GM19035 (cell line): ENCODE measurements at regions not wholly inside any gene's neighbourhood (a gene's known extent, or its start where the extent isn't known, plus 50 kb on each side); places are given as distances from the start of the nearest gene placed in this dataset.

Experiments
- ATAC-seq: cut with Tn5 transposase; IDR thresholded peaks from one replicate; pipeline ENCODE4 v1.9.1; 2021; ENCODE audit not compliant: unreplicated experiment

GRCh38 chr2:120439637-120440384 is 93.9 kb downstream of the INHBB start:
- ATAC-seq, result no peak

- ATAC-seq, result no peak
These were observed 94.8 kb downstream of the INHBB start for GRCh38 chr2:120440521-120441350.

GRCh38 chr2:120441351-120441700 is 95.4 kb downstream of the INHBB start:
- no peak for ATAC-seq

GRCh38 chr2:120441744-120442471 is 96.0 kb downstream of the INHBB start:
- no peak for ATAC-seq

GRCh38 chr2:120442541-120442922 is 96.6 kb downstream of the INHBB start:
- ATAC-seq, result no peak

GRCh38 chr2:120442923-120443571 is 97.1 kb downstream of the INHBB start:
- ATAC-seq, result no peak

- ATAC-seq, result no peak
These were observed 98.0 kb downstream of the INHBB start for GRCh38 chr2:120443946-120444345.

GRCh38 chr2:120444691-120445240 is 98.8 kb downstream of the INHBB start:
- no peak for ATAC-seq

- ATAC-seq, result no peak
These were observed 99.7 kb downstream of the INHBB start for GRCh38 chr2:120445449-120446143.

GRCh38 chr2:120446236-120447126 is 100.5 kb downstream of the INHBB start:
- no peak for ATAC-seq

GRCh38 chr2:120447127-120447785 is 101.3 kb downstream of the INHBB start:
- ATAC-seq, result no peak

- ATAC-seq, result no peak
These were observed 102.5 kb downstream of the INHBB start for GRCh38 chr2:120448436-120448835.

- no peak for ATAC-seq
These were observed 103.2 kb downstream of the INHBB start for GRCh38 chr2:120448961-120449810.

GRCh38 chr2:120450196-120450820 is 104.4 kb downstream of the INHBB start:
- ATAC-seq, result no peak

GRCh38 chr2:120451334-120451733 is 105.4 kb downstream of the INHBB start:
- ATAC-seq, result no peak

GRCh38 chr2:120452131-120452530 is 106.2 kb downstream of the INHBB start:
- ATAC-seq, result no peak

GRCh38 chr2:120452945-120453634 is 107.2 kb downstream of the INHBB start:
- ATAC-seq, result no peak
